Subcutaneous abdominal adipose tissue (tissue), 5 donors: ENCODE measurements at regions not wholly inside any gene's neighbourhood (a gene's known extent, or its start where the extent isn't known, plus 50 kb on each side); places are given as distances from the start of the nearest gene placed in this dataset.

Experiments used
- H3K27ac ChIP-seq: one replicate; pipeline ENCODE4 v1.7.0; 2013; ENCODE audit warnings: low read depth, mild to moderate bottlenecking, inconsistent platforms, low read length, moderate library complexity
- H3K27me3 ChIP-seq, 5 donors: one replicate each; pipeline ENCODE4 v1.7.0; 2013; ENCODE audit warnings: low read length in 5 of 5, inconsistent platforms in 1 of 5; ENCODE audit not compliant: control insufficient read depth in 5 of 5, insufficient read depth in 4 of 5
- H3K36me3 ChIP-seq, 5 donors: one replicate each; pipeline ENCODE4 v1.7.0; 2013; ENCODE audit warnings: low read length in 5 of 5; ENCODE audit not compliant: control insufficient read depth in 5 of 5, insufficient read depth in 5 of 5
- H3K4me1 ChIP-seq, 5 donors: one replicate each; pipeline ENCODE4 v1.7.0; 2013; ENCODE audit warnings: low read length in 5 of 5, mild to moderate bottlenecking in 3 of 5, moderate library complexity in 1 of 5; ENCODE audit not compliant: control insufficient read depth in 5 of 5, insufficient read depth in 5 of 5
- H3K4me3 ChIP-seq, 5 donors: one replicate each; pipeline ENCODE4 v1.7.0; 2013; ENCODE audit warnings: low read length in 5 of 5, low read depth in 1 of 5
- H3K9ac ChIP-seq, 5 donors: one replicate each; pipeline ENCODE4 v1.7.0; 2013; ENCODE audit warnings: low read length in 5 of 5, mild to moderate bottlenecking in 4 of 5, moderate library complexity in 3 of 5
- H3K9me3 ChIP-seq, 5 donors: one replicate each; pipeline ENCODE4 v1.7.0; 2013; ENCODE audit warnings: low read length in 5 of 5; ENCODE audit not compliant: control insufficient read depth in 5 of 5
- donor health status: healthy.
- donor health status: healthy.
- donor health status: healthy.
- donor health status: healthy.
- donor health status: healthy.

DNA sequence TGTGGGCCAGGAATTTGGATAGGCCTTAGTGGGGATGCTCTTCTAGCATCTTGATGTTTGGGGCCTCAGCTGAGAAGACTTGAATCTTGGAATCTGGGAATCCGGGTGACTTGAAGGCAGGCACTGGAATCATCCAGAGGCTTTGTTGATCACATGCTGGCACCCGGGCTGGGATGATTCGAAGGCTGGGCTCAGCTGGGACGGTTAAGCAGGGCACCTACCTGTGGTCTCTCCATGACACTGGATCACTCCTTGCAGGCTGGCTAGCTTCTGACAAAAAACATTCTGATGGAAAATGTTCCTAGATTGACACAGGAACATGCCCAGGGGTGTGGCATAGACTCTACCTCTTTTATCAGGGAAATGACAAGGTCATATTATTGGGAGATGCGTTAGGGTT is 149.1 kb downstream of the TENT4A start:
- H3K4me1 ChIP-seq, result peaks cover 0 to 7% (median 2%) of the 10 kb centered on the region in 5 donors
- H3K9me3 ChIP-seq, result peaks cover 0 to 14% (median 0%) of the 10 kb centered on the region in 5 donors
- H3K27me3 ChIP-seq, result peaks cover 0 to 3% (median 0%) of the 10 kb centered on the region in 5 donors
- no peak overlapping the region for H3K9ac ChIP-seq
- H3K4me3 ChIP-seq, result no peak overlapping the region
- no peak overlapping the region for H3K27ac ChIP-seq
- H3K36me3 ChIP-seq, result no peaks in the 10 kb centered on the region

GRCh38 chr5:6867712-6868111 is 154.5 kb downstream of the TENT4A start:
- Histone ChIP-seq H3K4me3 (no peak overlapping the region), H3K9me3 (peaks cover 0 to 3% (median 0%) of the 10 kb centered on the region in 5 donors), H3K9ac (no peak overlapping the region), H3K36me3 (no peaks in the 10 kb centered on the region), H3K27me3 (no peaks in the 10 kb centered on the region), H3K4me1 (no peaks in the 10 kb centered on the region), H3K27ac (no peak overlapping the region)

- H3K27me3 ChIP-seq, result no peaks in the 10 kb centered on the region
- no peak overlapping the region for H3K9ac ChIP-seq
- no peaks in the 10 kb centered on the region for H3K4me1 ChIP-seq
- no peaks in the 10 kb centered on the region for H3K36me3 ChIP-seq
- H3K4me3 ChIP-seq, result no peak overlapping the region
- peaks cover 0 to 3% (median 0%) of the 10 kb centered on the region in 5 donors for H3K9me3 ChIP-seq
- no peak overlapping the region for H3K27ac ChIP-seq
These were observed 154.9 kb downstream of the TENT4A start for GRCh38 chr5:6868171-6868570.

DNA sequence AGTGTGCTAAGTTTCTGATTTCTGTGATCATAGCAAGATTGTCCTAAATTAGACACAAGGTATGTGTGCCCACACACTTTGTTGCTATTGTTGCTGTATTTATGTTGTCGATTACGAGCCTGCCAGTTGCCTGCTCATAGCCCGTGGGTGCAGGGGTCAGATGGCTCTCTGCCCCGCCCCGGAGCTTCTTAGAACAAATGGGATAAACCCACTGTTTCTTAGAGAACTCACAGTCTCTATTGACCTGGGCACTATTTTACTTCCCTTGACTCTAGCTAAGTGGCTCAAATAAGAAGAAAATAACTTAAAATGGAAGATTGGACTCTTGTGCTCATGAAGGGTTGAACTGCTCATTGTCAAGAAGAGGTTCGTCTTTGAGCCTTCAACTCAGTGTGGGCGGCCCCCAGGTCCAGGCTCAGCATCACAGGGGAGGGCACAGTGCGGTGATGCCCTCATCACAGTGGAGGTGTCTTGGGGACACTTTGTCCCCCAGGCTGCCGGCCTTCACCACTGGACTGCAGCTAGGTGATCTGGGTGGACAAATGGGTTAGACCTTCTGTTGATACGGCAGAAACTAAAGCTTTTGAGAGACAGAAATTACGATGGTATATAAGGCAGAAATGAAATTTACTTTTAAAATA is 155.5 kb downstream of the TENT4A start:
- H3K9me3 ChIP-seq, result peaks cover 0 to 3% (median 0%) of the 10 kb centered on the region in 5 donors
- no peak overlapping the region for H3K27ac ChIP-seq
- H3K4me3 ChIP-seq, result no peak overlapping the region
- H3K9ac ChIP-seq, result no peak overlapping the region
- H3K36me3 ChIP-seq, result no peaks in the 10 kb centered on the region
- H3K4me1 ChIP-seq, result no peaks in the 10 kb centered on the region
- H3K27me3 ChIP-seq, result no peaks in the 10 kb centered on the region

- H3K4me3 ChIP-seq, result no peak overlapping the region
- no peak overlapping the region for H3K27ac ChIP-seq
- H3K36me3 ChIP-seq, result no peaks in the 10 kb centered on the region
- H3K27me3 ChIP-seq, result no peaks in the 10 kb centered on the region
- H3K4me1 ChIP-seq, result no peaks in the 10 kb centered on the region
- peaks cover 0 to 3% (median 0%) of the 10 kb centered on the region in 5 donors for H3K9me3 ChIP-seq
- no peak overlapping the region for H3K9ac ChIP-seq
These were observed 156.4 kb downstream of the TENT4A start for GRCh38 chr5:6869677-6870076.

DNA sequence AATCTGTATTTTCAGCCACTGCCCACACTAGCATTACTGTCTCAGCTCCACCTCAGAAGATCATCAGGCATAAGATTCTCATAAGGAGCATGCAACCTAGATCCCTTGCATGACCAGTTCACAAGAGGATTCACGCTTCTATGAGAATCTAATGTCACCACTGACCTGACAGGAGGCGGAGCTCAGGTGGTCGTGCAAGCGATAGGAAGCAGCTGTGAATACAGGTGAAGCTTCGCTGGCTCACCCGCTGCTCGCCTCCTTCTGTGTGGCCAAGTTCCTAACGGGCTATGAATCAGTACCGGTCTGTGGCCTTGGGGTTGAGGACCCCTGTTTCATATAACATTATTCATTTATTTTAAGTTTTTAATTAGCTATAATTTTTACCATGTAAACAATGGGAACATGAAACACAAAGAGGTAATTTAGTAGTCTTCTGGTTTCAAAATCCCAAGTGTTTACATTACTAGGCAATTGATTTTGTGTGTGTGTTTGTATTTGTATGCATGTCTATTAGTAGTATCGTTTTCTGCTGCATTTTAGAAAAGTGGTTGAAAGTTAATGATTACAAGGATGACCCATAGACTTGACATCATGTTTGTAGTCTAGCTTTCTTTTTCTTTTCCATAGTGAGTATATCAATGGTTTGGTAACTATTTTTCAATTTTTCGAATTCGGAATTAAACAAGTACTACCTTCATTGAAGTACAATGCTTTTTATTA is 159.4 kb downstream of the TENT4A start:
- Histone ChIP-seq H3K9ac (no peak overlapping the region), H3K4me3 (no peak overlapping the region), H3K9me3 (peaks cover 0 to 3% (median 0%) of the 10 kb centered on the region in 5 donors), H3K27me3 (no peaks in the 10 kb centered on the region), H3K4me1 (no peaks in the 10 kb centered on the region), H3K36me3 (no peaks in the 10 kb centered on the region), H3K27ac (no peak overlapping the region)

DNA sequence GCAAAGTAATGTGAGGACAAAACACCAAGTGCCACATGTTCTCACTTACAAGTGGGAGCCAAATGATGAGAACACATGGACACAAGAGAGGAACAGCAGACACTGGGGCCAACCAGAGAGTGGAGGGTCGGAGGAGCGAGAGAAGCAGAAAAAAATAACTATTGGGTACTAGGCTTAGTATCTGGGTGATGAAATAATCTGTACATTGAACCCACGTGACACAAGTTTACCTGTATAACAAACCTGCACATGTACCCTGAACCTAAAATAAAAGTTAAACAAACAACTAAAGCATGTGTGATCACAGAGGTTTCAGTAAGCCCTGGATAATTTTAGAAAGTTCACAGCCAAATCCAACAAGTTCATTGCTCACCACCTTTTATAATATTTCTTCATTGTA is 160.1 kb downstream of the TENT4A start:
- Histone ChIP-seq H3K4me1 (no peaks in the 10 kb centered on the region), H3K9ac (no peak overlapping the region), H3K9me3 (peaks cover 0 to 3% (median 0%) of the 10 kb centered on the region in 5 donors), H3K27me3 (no peaks in the 10 kb centered on the region), H3K4me3 (no peak overlapping the region), H3K27ac (no peak overlapping the region), H3K36me3 (no peaks in the 10 kb centered on the region)

GRCh38 chr5:6875376-6875775 is 162.1 kb downstream of the TENT4A start:
- Histone ChIP-seq H3K4me1 (no peaks in the 10 kb centered on the region), H3K36me3 (no peaks in the 10 kb centered on the region), H3K9ac (no peak overlapping the region), H3K9me3 (peaks cover 0 to 5% (median 0%) of the 10 kb centered on the region in 5 donors), H3K27ac (no peak overlapping the region), H3K4me3 (no peak overlapping the region), H3K27me3 (no peaks in the 10 kb centered on the region)

GRCh38 chr5:6877986-6878828 is 165.0 kb downstream of the TENT4A start:
- H3K9ac ChIP-seq, result no peak overlapping the region
- peaks cover 0 to 5% (median 0%) of the 10 kb centered on the region in 5 donors for H3K9me3 ChIP-seq
- no peaks in the 10 kb centered on the region for H3K4me1 ChIP-seq
- no peak overlapping the region for H3K27ac ChIP-seq
- H3K4me3 ChIP-seq, result no peak overlapping the region
- H3K27me3 ChIP-seq, result no peaks in the 10 kb centered on the region
- H3K36me3 ChIP-seq, result no peaks in the 10 kb centered on the region

- no peak overlapping the region for H3K27ac ChIP-seq
- no peak overlapping the region for H3K9ac ChIP-seq
- peaks cover 20 to 35% (median 26%) of the 10 kb centered on the region in 5 donors for H3K9me3 ChIP-seq
- H3K27me3 ChIP-seq, result no peaks in the 10 kb centered on the region
- no peaks in the 10 kb centered on the region for H3K4me1 ChIP-seq
- H3K4me3 ChIP-seq, result no peak overlapping the region
- H3K36me3 ChIP-seq, result no peaks in the 10 kb centered on the region
These were observed 172.3 kb downstream of the TENT4A start for GRCh38 chr5:6885581-6885980.
